GM23338 (cell line): ENCODE measurements at regions not wholly inside any gene's neighbourhood (a gene's known extent, or its start where the extent isn't known, plus 50 kb on each side); places are given as distances from the start of the nearest gene placed in this dataset.

ENCODE experiments used
- ATAC-seq: fragments of 200-7000 bp; cut with Tn5 transposase; 3 replicates; pipeline ENCODE4 v1.9.1; 2020
- DNase-seq: peaks from one replicate; pipeline ENCODE4 v3.0.0-alpha.2; 2015; ENCODE audit warnings: low spot score
- H2AFZ ChIP-seq: fragments of 200-600 bp; sonication (generic); 2 replicates; pipeline ENCODE4 v1.8.0; 2016; ENCODE audit warnings: antibody characterized with exemption, mild to moderate bottlenecking, moderate library complexity
- H3F3A ChIP-seq: fragments of 200-600 bp; sonication (generic); replicated peaks from 2 replicates; pipeline ENCODE4 v1.8.0; 2017; ENCODE audit warnings: antibody characterized with exemption, mixed run types, low read depth
- H3K27ac ChIP-seq: fragments of 200-600 bp; sonication (generic); 2 replicates; pipeline ENCODE4 v1.6.1; 2016; ENCODE audit warnings: low read depth
- H3K27me3 ChIP-seq: fragments of 200-600 bp; sonication (generic); 2 replicates; pipeline ENCODE4 v1.8.0; 2016; ENCODE audit warnings: mild to moderate bottlenecking, mixed run types, moderate library complexity; ENCODE audit not compliant: insufficient read depth
- H3K36me3 ChIP-seq: fragments of 200-600 bp; sonication (generic); 2 replicates; pipeline ENCODE4 v1.8.0; 2016; ENCODE audit warnings: mild to moderate bottlenecking; ENCODE audit not compliant: insufficient read depth
- H3K4me1 ChIP-seq: fragments of 200-600 bp; sonication (generic); 2 replicates; pipeline ENCODE4 v1.8.0; 2016; ENCODE audit warnings: mild to moderate bottlenecking, moderate library complexity; ENCODE audit not compliant: insufficient read depth
- H3K4me2 ChIP-seq: fragments of 200-600 bp; sonication (generic); 2 replicates; pipeline ENCODE4 v1.7.1; 2017; ENCODE audit warnings: mixed run types
- H3K4me3 ChIP-seq: fragments of 200-600 bp; sonication (generic); 2 replicates; pipeline ENCODE4 v1.6.1; 2016; ENCODE audit warnings: mixed run types
- H3K79me2 ChIP-seq: fragments of 200-600 bp; sonication (generic); replicated peaks from 2 replicates; pipeline ENCODE4 v1.8.0; 2017; ENCODE audit warnings: mild to moderate bottlenecking; ENCODE audit not compliant: insufficient read depth
- H3K9me2 ChIP-seq: fragments of 200-600 bp; sonication (generic); 2 replicates; pipeline ENCODE4 v1.8.0; 2017; ENCODE audit not compliant: insufficient read depth
- H4K20me1 ChIP-seq: fragments of 200-600 bp; sonication (generic); replicated peaks from 2 replicates; pipeline ENCODE4 v1.8.0; 2017; ENCODE audit warnings: mild to moderate bottlenecking; ENCODE audit not compliant: insufficient read depth
- H3K27ac Mint-ChIP-seq: 2 replicates; pipeline ENCODE4 v1.8.0; 2020; ENCODE audit warnings: inconsistent platforms, mild to moderate bottlenecking, moderate library complexity, mixed read lengths
- H3K27me3 Mint-ChIP-seq: 3 replicates; pipeline ENCODE4 v1.8.0; 2022; ENCODE audit warnings: low read depth, mild to moderate bottlenecking, moderate library complexity, mixed read lengths, inconsistent platforms; ENCODE audit not compliant: insufficient read depth, poor library complexity
- H3K36me3 Mint-ChIP-seq: 3 replicates; pipeline ENCODE4 v1.8.0; 2021; ENCODE audit warnings: low read depth, mild to moderate bottlenecking, inconsistent platforms, moderate library complexity, mixed read lengths
- H3K4me1 Mint-ChIP-seq: 3 replicates; pipeline ENCODE4 v1.8.0; 2020; ENCODE audit warnings: mild to moderate bottlenecking, inconsistent platforms, mixed read lengths
- H3K4me3 Mint-ChIP-seq: 3 replicates; pipeline ENCODE4 v1.8.0; 2021; ENCODE audit warnings: moderate library complexity, mild to moderate bottlenecking, inconsistent platforms, mixed read lengths
- H3K9me3 Mint-ChIP-seq: 3 replicates; pipeline ENCODE4 v1.8.0; 2020; ENCODE audit warnings: moderate library complexity, mild to moderate bottlenecking, inconsistent platforms, mixed read lengths
- CREB1 ChIP-seq: fragments of 250-450 bp; sonication (Bioruptor Pico); IDR thresholded peaks from 2 replicates; pipeline ENCODE4 v1.5.0; 2020; ENCODE audit warnings: low read depth, mild to moderate bottlenecking, moderate library complexity
- EZH2 ChIP-seq: fragments of 200-600 bp; sonication (generic); IDR thresholded peaks from one replicate; pipeline ENCODE4 v1.8.0; 2017; ENCODE audit warnings: antibody characterized with exemption, mild to moderate bottlenecking, low read depth; ENCODE audit not compliant: unreplicated experiment
- EZH2phosphoT487 ChIP-seq: fragments of 200-600 bp; sonication (generic); IDR thresholded peaks from one replicate; pipeline ENCODE4 v1.8.1; 2018; ENCODE audit warnings: antibody characterized with exemption; ENCODE audit not compliant: unreplicated experiment
- JUNB ChIP-seq: IDR thresholded peaks from one replicate; pipeline ENCODE4 v1.6.1; 2016; ENCODE audit warnings: antibody characterized with exemption; ENCODE audit not compliant: unreplicated experiment
- NANOG ChIP-seq: IDR thresholded peaks from 2 replicates; pipeline ENCODE4 v1.6.1; 2016; ENCODE audit warnings: antibody characterized with exemption, borderline replicate concordance
- ZNF331 ChIP-seq: fragments of 250-450 bp; sonication (Bioruptor Pico); IDR thresholded peaks from 2 replicates; pipeline ENCODE4 v1.5.0; 2020; ENCODE audit warnings: low read depth, mild to moderate bottlenecking, moderate library complexity
- TF ChIP-seq, protein P1 (sequence below): IDR thresholded peaks from one replicate; pipeline ENCODE4 v1.6.1; 2018; ENCODE audit warnings: antibody characterized with exemption; ENCODE audit not compliant: unreplicated experiment
- TF ChIP-seq, protein P2 (sequence below), 2 experiments: fragments of 200-600 bp in 1 of 2; sonication (generic) in 1 of 2; conservative IDR thresholded peaks; 2 replicates each; pipeline versions ENCODE4 v1.5.1 to v1.6.1; 2016 to 2017; ENCODE audit warnings: antibody characterized with exemption in 2 of 2, low read depth in 2 of 2, mild to moderate bottlenecking in 2 of 2, moderate library complexity in 1 of 2
- TF ChIP-seq, protein P3 (sequence below): IDR thresholded peaks from 2 replicates; pipeline ENCODE4 v1.6.1; 2016; ENCODE audit warnings: antibody characterized with exemption

GRCh38 chr7:32273297-32273696 lies 203.1 kb upstream of the PDE1C start (continued):
- TF ChIP-seq, protein P1, sequence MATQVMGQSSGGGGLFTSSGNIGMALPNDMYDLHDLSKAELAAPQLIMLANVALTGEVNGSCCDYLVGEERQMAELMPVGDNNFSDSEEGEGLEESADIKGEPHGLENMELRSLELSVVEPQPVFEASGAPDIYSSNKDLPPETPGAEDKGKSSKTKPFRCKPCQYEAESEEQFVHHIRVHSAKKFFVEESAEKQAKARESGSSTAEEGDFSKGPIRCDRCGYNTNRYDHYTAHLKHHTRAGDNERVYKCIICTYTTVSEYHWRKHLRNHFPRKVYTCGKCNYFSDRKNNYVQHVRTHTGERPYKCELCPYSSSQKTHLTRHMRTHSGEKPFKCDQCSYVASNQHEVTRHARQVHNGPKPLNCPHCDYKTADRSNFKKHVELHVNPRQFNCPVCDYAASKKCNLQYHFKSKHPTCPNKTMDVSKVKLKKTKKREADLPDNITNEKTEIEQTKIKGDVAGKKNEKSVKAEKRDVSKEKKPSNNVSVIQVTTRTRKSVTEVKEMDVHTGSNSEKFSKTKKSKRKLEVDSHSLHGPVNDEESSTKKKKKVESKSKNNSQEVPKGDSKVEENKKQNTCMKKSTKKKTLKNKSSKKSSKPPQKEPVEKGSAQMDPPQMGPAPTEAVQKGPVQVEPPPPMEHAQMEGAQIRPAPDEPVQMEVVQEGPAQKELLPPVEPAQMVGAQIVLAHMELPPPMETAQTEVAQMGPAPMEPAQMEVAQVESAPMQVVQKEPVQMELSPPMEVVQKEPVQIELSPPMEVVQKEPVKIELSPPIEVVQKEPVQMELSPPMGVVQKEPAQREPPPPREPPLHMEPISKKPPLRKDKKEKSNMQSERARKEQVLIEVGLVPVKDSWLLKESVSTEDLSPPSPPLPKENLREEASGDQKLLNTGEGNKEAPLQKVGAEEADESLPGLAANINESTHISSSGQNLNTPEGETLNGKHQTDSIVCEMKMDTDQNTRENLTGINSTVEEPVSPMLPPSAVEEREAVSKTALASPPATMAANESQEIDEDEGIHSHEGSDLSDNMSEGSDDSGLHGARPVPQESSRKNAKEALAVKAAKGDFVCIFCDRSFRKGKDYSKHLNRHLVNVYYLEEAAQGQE: no peak
- TF ChIP-seq JUNB: no peak
- no peak for TF ChIP-seq EZH2phosphoT487
- TF ChIP-seq EZH2: no peak

DNA sequence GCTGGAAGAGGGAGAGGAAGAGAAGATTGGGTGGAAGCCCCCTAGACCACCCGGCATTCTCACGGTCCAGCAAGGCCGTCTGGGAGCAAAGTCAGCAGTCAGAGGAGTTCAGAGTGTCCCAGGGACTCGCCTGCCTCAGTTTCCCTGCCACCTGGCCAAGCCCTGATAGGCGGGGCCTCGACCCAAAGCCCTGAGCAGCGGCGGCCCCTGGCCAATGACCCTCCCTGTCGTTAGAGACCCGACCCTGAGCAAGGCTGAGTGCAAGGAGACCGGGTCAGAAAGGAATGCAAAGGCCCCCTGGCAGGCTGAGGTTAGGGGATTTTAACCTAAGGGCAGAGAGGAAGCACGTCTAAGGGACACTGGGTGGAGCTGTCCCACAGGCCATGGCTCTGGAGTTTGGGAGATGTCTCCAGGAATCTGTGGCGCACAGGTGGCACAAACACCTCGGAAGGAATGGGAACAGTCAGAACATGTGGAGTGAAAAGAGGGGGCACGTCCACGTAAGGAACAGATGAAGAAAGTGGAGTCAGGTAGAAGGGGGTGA lies 196.8 kb upstream of the PDE1C start:
- Histone ChIP-seq H3F3A (no peaks in the 10 kb centered on the region), H2AFZ (no peak overlapping the region), H3K79me2 (no peaks in the 10 kb centered on the region), H3K9me2 (no peaks in the 10 kb centered on the region), H3K4me3 (no peak overlapping the region), H3K27ac (no peak overlapping the region), H3K27me3 (no peaks in the 10 kb centered on the region), H4K20me1 (no peaks in the 10 kb centered on the region), H3K4me1 (peaks cover 11% of the 10 kb centered on the region), H3K4me2 (no peak overlapping the region), H3K36me3 (no peaks in the 10 kb centered on the region)
- Mint-ChIP-seq H3K36me3 (no peaks in the 10 kb centered on the region), H3K27me3 (peaks cover 4% of the 10 kb centered on the region), H3K4me1 (peaks cover 17% of the 10 kb centered on the region), H3K27ac (peak overlapping the region; percentile 16; the same call in 1 of the 2 replicates), H3K9me3 (no peaks in the 10 kb centered on the region), H3K4me3 (no peak overlapping the region)
- ATAC-seq: peak; percentile 96
- TF ChIP-seq, protein P2, sequence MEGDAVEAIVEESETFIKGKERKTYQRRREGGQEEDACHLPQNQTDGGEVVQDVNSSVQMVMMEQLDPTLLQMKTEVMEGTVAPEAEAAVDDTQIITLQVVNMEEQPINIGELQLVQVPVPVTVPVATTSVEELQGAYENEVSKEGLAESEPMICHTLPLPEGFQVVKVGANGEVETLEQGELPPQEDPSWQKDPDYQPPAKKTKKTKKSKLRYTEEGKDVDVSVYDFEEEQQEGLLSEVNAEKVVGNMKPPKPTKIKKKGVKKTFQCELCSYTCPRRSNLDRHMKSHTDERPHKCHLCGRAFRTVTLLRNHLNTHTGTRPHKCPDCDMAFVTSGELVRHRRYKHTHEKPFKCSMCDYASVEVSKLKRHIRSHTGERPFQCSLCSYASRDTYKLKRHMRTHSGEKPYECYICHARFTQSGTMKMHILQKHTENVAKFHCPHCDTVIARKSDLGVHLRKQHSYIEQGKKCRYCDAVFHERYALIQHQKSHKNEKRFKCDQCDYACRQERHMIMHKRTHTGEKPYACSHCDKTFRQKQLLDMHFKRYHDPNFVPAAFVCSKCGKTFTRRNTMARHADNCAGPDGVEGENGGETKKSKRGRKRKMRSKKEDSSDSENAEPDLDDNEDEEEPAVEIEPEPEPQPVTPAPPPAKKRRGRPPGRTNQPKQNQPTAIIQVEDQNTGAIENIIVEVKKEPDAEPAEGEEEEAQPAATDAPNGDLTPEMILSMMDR (conservative IDR thresholded peaks at IDR 0.05; ENCODE audit: low read depth in 2 of 2): peak; percentile 46 to 68
- no peak for TF ChIP-seq EZH2
- DNase-seq: peak; percentile 67

- H3K4me3 Mint-ChIP-seq: no peak overlapping the region
- Histone ChIP-seq H3F3A (no peaks in the 10 kb centered on the region), H3K27ac (no peak overlapping the region), H4K20me1 (no peaks in the 10 kb centered on the region), H3K27me3 (no peaks in the 10 kb centered on the region), H3K79me2 (no peaks in the 10 kb centered on the region), H3K4me3 (no peak overlapping the region), H2AFZ (no peak overlapping the region), H3K4me2 (no peak overlapping the region), H3K4me1 (peaks cover 11% of the 10 kb centered on the region), H3K9me2 (peaks cover 2% of the 10 kb centered on the region; the same call in 1 of the 2 replicates), H3K36me3 (no peaks in the 10 kb centered on the region)
- H3K27me3 Mint-ChIP-seq: peaks cover 2% of the 10 kb centered on the region
- no peaks in the 10 kb centered on the region for H3K36me3 Mint-ChIP-seq
- DNase-seq: no peak
- H3K4me1 Mint-ChIP-seq: peaks cover 23% of the 10 kb centered on the region
- H3K9me3 Mint-ChIP-seq: no peaks in the 10 kb centered on the region
- ATAC-seq: no peak
- TF ChIP-seq ZNF331 (CRISPR knock-in tag) (no peak), NANOG (no peak), CREB1 (CRISPR knock-in tag) (no peak)
- TF ChIP-seq, protein P3, sequence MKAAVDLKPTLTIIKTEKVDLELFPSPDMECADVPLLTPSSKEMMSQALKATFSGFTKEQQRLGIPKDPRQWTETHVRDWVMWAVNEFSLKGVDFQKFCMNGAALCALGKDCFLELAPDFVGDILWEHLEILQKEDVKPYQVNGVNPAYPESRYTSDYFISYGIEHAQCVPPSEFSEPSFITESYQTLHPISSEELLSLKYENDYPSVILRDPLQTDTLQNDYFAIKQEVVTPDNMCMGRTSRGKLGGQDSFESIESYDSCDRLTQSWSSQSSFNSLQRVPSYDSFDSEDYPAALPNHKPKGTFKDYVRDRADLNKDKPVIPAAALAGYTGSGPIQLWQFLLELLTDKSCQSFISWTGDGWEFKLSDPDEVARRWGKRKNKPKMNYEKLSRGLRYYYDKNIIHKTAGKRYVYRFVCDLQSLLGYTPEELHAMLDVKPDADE: no peak
- no peak overlapping the region for H3K27ac Mint-ChIP-seq
Observed at GRCh38 chr7:32264702-32265284, 194.6 kb upstream of the PDE1C start.
